NT2/D1 (cell line): ENCODE measurements at regions not wholly inside any gene's neighbourhood (a gene's known extent, or its start where the extent isn't known, plus 50 kb on each side); places are given as distances from the start of the nearest gene placed in this dataset.

ENCODE experiments used
- DNase-seq: peaks from one replicate; pipeline ENCODE4 v3.0.0-alpha.2; 2011; ENCODE audit warnings: low read depth, low spot score
- H3K27me3 ChIP-seq: 2 replicates; pipeline ENCODE4 v1.6.0; 2011; ENCODE audit warnings: mild to moderate bottlenecking; ENCODE audit not compliant: insufficient read length, insufficient read depth
- H3K36me3 ChIP-seq: 2 replicates; pipeline ENCODE4 v1.6.1; 2011; ENCODE audit warnings: mild to moderate bottlenecking, low read length, mixed read lengths; ENCODE audit not compliant: insufficient read depth, insufficient read length
- H3K4me1 ChIP-seq: 2 replicates; pipeline ENCODE4 v1.5.1; 2011; ENCODE audit not compliant: insufficient read depth, insufficient read length
- H3K4me3 ChIP-seq: 2 replicates; pipeline ENCODE4 v1.5.1; 2011; ENCODE audit warnings: low read depth; ENCODE audit not compliant: insufficient read length
- H3K9ac ChIP-seq: 2 replicates; pipeline ENCODE4 v1.6.0; 2011; ENCODE audit warnings: low read depth; ENCODE audit not compliant: insufficient read length
- H3K9me3 ChIP-seq: 2 replicates; pipeline ENCODE4 v1.5.1; 2011; ENCODE audit warnings: mild to moderate bottlenecking, low read length; ENCODE audit not compliant: insufficient read depth
- SUZ12 ChIP-seq: IDR thresholded peaks from 2 replicates; pipeline ENCODE4 v1.6.1; 2011; ENCODE audit not compliant: insufficient read length, insufficient read depth; ENCODE audit errors: extremely low read depth
- YY1 ChIP-seq: IDR thresholded peaks from 2 replicates; pipeline ENCODE4 v1.6.1; 2011; ENCODE audit not compliant: insufficient read length, insufficient read depth
- ZNF274 ChIP-seq: IDR thresholded peaks from 2 replicates; pipeline ENCODE4 v1.6.1; 2011; ENCODE audit warnings: mild to moderate bottlenecking, low read depth, low read length

DNA sequence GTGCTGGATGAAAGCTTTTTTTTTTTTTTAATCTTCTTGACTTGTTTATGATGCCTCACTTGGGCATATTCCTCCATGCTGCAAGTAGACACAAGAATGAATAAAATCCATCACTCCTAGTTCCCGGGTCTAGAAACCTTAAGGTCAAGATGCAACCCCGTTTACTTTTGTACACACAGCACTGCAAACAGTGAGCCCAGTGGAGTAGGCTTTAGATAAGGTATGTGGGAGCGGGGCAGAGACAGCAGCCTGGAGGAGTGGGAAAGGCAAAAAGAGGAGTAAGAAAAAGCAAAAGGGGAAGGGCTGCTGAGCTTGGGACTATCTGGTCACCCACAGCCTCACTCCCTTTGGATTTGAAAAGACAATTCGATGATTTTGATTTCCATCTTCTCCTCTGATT, 429.8 kb upstream of the ARGLU1 start:
- H3K4me1 ChIP-seq = no peaks in the 10 kb centered on the region
- H3K9ac ChIP-seq = no peak overlapping the region
- no peaks in the 10 kb centered on the region for H3K27me3 ChIP-seq
- no peak overlapping the region for H3K4me3 ChIP-seq
- H3K9me3 ChIP-seq = no peaks in the 10 kb centered on the region
- no peaks in the 10 kb centered on the region for H3K36me3 ChIP-seq
- no peak for TF ChIP-seq ZNF274
- no peak for TF ChIP-seq SUZ12
- no peak for TF ChIP-seq YY1
- DNase-seq = no peak

GRCh38 chr13:106996867-106997618, 429.1 kb upstream of the ARGLU1 start:
- Histone ChIP-seq H3K4me1 (no peaks in the 10 kb centered on the region), H3K4me3 (no peak overlapping the region), H3K27me3 (no peaks in the 10 kb centered on the region), H3K9ac (no peak overlapping the region), H3K36me3 (no peaks in the 10 kb centered on the region), H3K9me3 (no peaks in the 10 kb centered on the region)
- no peak for DNase-seq
- TF ChIP-seq YY1 (no peak), ZNF274 (no peak), SUZ12 (no peak)

DNA sequence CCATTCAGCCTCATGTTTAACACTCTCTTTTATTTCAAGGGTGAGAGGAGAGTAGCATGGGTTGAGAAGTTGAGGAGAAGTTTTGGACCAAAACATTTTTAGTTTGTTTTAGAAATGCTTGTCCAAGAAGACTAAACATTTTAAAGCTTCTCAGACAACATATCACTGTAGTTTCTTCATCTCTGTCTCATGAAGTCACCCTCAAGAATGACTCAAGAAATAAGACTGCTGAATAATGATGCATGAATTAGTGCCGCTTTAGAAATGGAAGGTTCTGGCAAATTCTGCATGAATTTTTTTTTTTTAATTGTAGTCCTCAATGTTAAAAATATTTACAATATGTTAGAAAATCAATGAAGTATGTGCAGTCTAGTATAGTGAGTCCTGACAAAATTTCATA, 422.7 kb upstream of the ARGLU1 start:
- no peaks in the 10 kb centered on the region for H3K36me3 ChIP-seq

DNA sequence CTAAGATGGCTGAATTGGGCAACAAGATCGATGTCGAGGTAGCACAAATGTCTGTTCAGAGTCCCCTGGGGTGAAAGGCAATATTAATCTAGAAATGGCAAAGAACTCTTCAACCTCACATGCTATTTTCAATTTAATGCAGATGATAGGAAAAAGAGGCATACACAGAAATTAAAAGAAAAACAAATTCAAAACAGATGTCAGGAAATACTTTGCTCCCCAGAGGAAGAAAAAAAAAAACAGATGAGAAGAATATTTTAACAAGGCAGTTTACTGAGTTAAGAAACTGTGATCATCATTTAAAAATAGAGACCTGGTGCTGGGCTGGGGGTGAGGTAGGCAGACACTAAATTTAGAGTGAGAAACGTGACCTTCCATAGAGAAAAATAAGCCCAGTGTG, 421.9 kb upstream of the ARGLU1 start:
- no peak overlapping the region for H3K4me3 ChIP-seq
- H3K27me3 ChIP-seq = no peaks in the 10 kb centered on the region
- no peaks in the 10 kb centered on the region for H3K9me3 ChIP-seq
- TF ChIP-seq YY1 = no peak
- no peak for TF ChIP-seq SUZ12
- TF ChIP-seq ZNF274 = no peak
- no peak overlapping the region for H3K9ac ChIP-seq
- no peaks in the 10 kb centered on the region for H3K36me3 ChIP-seq
- DNase-seq = no peak
- no peaks in the 10 kb centered on the region for H3K4me1 ChIP-seq

More for the DNA sequence above, 422.7 kb upstream of the ARGLU1 start:
- H3K9me3 ChIP-seq = no peaks in the 10 kb centered on the region
- DNase-seq = no peak
- no peaks in the 10 kb centered on the region for H3K4me1 ChIP-seq
- TF ChIP-seq SUZ12 = no peak
- TF ChIP-seq ZNF274 = no peak
- TF ChIP-seq YY1 = no peak
- H3K9ac ChIP-seq = no peak overlapping the region
- H3K4me3 ChIP-seq = no peak overlapping the region
- H3K27me3 ChIP-seq = no peaks in the 10 kb centered on the region

DNA sequence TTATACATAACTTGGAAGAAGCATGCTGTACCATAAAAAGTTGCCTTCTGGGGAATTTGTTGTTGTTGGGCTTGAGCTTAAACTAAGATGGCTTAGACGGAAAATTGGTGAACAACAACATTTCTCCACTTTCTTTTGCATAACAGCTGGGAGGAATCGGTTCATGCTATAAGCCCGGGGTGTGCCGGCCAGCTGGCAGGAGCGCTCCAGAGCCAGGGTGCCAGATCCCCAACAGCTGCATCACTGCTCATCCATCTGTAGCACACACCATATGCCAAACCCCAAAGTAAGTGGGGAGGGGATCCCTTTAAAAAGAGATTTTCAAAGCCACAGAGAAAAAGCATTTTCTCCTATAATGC, 419.5 kb upstream of the ARGLU1 start:
- Histone ChIP-seq H3K4me3 (no peak overlapping the region), H3K9ac (no peak overlapping the region), H3K36me3 (no peaks in the 10 kb centered on the region), H3K27me3 (no peaks in the 10 kb centered on the region), H3K9me3 (no peaks in the 10 kb centered on the region), H3K4me1 (no peaks in the 10 kb centered on the region)
- TF ChIP-seq ZNF274 (no peak), YY1 (no peak), SUZ12 (no peak)
- no peak for DNase-seq

DNA sequence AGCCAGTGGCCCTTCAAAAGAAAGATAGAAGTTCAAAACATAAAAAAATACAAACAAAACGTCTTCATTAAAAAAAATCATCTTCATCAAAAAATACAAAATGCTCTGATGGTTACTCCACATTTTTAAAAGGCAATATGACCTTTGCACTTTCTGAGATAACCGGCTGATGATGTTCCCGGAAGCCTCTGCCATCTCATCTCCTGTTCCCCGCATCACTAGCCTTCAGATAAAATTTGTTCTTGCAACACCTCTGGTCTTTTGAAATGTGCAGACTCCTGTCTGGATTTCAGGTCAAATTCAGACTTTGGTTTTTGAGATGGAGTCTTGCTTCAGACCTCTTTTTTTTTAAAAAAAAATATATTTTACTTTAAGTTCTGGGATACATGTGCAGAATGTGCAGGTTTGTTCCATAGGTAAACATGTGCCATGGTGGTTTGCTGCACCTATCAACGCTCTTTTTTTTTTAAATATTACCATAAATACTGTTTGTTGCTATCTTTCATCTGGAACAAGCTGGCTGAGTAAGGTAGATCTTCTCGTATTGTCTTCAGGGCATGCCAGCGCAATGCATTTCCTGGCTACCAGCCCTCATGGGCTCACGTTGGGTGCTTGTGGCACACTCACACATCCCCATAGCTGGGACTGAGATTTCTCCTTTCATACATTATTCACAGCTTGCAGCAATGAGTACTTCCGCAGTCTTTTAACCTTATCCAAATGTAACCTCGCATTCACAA, 418.9 kb upstream of the ARGLU1 start:
- Histone ChIP-seq H3K27me3 (no peaks in the 10 kb centered on the region), H3K36me3 (no peaks in the 10 kb centered on the region), H3K9ac (no peak overlapping the region), H3K4me1 (no peaks in the 10 kb centered on the region), H3K4me3 (no peak overlapping the region), H3K9me3 (no peaks in the 10 kb centered on the region)
- DNase-seq = no peak
- TF ChIP-seq YY1 (no peak), ZNF274 (no peak), SUZ12 (no peak)

DNA sequence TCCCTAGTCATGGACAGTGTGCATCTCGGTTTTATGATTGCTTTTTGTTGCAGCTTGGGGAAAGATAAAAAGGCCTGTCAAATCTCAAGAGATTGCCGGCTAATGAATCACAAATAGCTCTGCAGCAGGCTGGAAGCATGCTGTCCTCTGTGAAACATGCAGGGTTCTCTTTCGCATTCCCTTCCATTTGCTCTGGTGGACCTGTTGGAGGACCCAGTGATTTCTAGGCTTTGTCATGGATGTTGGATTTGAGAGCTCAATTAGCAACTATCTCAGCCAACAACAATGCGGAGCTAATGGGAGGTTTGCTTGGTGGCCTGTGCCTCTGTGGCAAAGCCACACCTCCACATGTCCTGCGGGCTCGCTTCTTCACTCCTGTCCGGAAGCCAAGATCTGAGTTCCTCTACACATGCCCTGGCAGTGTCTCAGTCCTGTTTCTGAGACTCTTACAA, 418.1 kb upstream of the ARGLU1 start:
- Histone ChIP-seq H3K9me3 (no peaks in the 10 kb centered on the region), H3K4me1 (no peaks in the 10 kb centered on the region), H3K9ac (no peak overlapping the region), H3K4me3 (no peak overlapping the region), H3K36me3 (no peaks in the 10 kb centered on the region), H3K27me3 (no peaks in the 10 kb centered on the region)
- peak; percentile 84 for DNase-seq
- TF ChIP-seq SUZ12 (no peak), ZNF274 (no peak), YY1 (no peak)
